GM19043 (cell line): ENCODE measurements at regions not wholly inside any gene's neighbourhood (a gene's known extent, or its start where the extent isn't known, plus 50 kb on each side); places are given as distances from the start of the nearest gene placed in this dataset.

Experiments
- ATAC-seq: cut with Tn5 transposase; IDR thresholded peaks from one replicate; pipeline ENCODE4 v1.9.1; 2021; ENCODE audit warnings: low read depth; ENCODE audit not compliant: unreplicated experiment

DNA sequence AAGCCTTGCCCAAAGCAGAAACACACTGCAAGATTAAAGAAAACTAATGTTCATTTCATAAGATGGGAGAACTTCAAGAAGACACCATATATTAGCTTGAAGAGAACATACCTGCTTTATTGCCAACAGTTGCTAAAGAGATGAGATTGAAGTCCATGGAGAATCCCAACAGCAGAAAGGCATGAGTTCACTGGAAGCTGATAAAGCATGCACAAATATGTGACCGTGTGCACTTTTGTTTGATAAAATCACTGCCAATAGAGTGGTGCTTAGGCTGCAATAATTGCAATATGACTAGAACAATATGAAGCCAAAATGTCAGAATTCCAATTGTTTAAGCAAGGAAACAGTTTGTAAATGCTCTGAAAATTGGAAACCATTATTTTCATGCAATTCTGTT lies 125.9 kb upstream of the PPARGC1A start:
- no peak for ATAC-seq

DNA sequence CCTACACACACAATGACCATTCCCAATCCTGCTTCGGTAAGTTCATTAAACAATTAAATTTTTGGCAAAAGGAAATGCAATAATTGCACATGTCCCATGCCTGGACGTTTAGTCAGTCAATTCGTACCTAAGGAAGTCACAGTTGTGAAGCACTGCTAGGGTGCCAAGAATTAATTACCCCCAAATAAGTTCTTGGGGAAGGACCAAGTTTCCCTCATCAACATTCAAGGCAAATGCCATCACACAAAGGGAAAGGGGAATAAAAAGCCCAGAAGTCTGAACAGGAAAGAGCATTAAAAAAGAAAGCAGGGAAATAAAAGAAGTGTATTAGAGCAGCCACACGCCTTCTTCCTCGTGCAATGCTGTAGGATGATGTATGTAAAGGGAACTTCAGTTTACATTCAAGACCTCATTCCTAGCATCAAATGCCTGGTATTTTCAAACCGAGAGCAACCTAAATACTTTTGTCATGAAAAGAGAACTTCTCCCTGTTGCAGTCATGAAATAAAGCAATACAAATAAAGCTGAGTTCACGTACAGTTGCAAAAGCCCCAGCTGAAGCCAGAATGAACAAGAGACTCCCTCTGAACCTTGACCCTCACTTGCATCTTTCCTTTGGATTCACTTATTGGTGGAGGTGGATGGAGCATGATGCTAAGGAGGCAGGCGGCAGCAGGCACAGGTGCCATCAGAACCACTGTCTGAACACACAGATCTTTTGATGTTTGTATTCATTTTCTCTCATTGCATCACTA lies 124.0 kb upstream of the PPARGC1A start:
- no peak for ATAC-seq

DNA sequence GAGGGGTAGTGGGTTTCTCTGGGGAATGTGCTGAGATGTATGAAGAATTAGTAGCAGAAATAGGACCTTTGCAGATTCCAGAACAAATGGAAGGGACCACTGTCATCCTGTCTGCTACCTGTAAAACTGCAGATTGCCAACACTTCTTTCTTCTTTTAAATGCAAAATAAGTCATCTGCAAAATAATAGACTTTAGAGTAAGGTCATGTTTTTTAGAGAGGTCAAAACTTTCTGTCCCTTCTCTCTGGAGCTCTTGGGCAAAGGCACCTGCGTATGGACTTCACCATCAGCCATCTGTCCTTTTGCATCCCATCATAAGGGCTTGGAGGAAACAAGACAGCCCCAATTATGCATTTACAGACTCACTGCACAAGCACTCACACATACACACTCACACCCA lies 121.1 kb upstream of the PPARGC1A start:
- ATAC-seq = no peak

DNA sequence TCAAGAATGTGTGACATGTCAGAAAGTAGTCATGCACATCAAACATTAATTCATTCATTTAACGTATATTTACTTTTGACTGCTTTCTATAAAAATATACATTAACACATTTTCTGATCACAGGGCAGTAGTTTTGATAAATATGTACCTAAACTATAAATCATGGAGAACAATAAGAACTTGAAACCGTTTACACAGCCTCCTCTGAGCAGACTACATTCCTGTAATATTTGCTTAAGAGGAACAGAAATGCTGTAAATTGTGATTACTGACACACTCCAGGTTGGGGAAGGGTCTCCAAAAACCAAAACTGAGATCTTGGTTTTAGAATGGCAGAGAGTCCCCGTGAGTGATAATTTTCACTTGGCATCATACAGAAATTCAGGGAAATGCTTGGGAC lies 120.7 kb upstream of the PPARGC1A start:
- ATAC-seq = no peak

GRCh38 chr4:24007860-24008261 lies 118.0 kb upstream of the PPARGC1A start:
- no peak for ATAC-seq

GRCh38 chr4:24006269-24006668 lies 116.4 kb upstream of the PPARGC1A start:
- no peak for ATAC-seq

DNA sequence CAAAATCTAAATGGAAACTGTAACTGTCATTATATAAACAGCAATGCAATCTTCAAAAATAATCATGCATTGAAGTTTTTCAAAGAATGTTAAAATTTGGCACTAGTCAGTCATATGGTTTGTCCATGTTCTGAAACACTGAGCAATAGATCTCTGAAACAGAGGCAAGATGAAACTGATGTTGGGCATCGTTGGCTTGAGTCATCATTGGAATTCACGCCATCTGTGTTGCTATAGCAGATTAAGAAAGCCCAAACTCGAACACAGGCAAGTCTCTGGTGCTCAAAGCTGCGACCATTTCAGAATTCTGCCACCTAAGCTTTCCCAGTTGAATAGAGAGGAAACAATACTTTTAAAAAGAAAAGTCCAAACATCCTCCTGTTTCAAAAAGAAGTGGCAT lies 114.1 kb upstream of the PPARGC1A start:
- ATAC-seq = no peak

- ATAC-seq = no peak
These were observed 113.6 kb upstream of the PPARGC1A start for GRCh38 chr4:24003496-24003895.

GRCh38 chr4:24002330-24002966 lies 112.6 kb upstream of the PPARGC1A start:
- no peak for ATAC-seq

- ATAC-seq = no peak
These were observed 111.9 kb upstream of the PPARGC1A start for GRCh38 chr4:24001486-24002329.

GRCh38 chr4:24000470-24000831 lies 110.6 kb upstream of the PPARGC1A start:
- no peak for ATAC-seq

GRCh38 chr4:23999714-24000469 lies 110.0 kb upstream of the PPARGC1A start:
- ATAC-seq = no peak

DNA sequence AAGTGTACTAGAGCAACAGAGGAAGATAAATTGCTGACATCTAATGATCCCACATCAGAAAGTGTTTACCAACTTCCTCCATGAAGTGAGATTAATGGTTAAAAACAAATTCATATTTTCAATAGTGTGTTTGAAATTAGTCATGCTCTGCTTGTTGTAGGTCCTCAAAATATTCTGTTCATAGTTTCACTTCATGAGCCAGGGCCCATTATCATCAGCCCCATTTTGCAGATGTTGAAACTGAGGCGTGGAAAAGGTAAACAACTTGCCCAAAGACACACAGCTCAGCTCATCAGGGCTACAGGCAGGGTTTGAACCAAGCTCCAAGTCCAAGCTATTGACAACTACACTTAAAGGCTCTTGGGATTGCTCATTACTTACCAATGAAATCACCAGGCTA lies 103.5 kb upstream of the PPARGC1A start:
- no peak for ATAC-seq

DNA sequence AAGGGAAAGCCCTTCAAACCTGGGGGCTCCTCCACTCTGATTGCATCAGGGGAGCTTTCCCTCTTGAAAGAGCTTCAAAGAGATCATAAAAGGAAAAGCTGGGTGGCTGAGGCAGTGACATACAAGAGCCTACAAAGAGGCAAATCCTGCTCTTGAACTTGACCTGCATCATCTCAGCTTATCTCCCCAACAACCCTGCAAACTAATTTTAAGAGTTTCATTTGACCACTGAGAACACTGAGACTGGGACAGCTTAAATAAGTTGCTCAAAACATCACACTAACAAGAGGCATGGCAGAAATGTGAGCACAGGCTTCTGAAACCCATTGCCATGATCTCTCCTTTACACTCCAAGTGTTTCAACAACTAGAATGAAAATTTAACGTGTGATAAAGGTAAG lies 101.6 kb upstream of the PPARGC1A start:
- ATAC-seq = no peak

DNA sequence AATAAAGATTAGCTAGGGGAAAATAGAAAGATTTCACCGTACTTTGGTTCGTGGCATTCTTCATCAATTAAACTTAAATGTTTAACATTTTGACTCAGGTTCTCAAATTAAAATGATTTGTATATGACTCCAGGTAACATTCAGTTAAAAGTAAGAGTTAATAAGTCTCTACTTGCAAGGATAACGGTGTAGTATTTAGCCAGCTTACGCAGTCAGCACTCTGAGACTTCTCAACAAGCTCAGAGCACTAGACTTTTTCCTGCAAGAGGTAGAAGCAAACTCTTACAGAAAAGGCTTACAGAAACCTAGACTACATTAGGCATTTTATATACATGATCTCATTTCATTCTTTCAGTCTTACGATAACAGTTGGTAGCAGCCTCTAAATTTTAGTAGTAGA lies 96.4 kb upstream of the PPARGC1A start:
- no peak for ATAC-seq

DNA sequence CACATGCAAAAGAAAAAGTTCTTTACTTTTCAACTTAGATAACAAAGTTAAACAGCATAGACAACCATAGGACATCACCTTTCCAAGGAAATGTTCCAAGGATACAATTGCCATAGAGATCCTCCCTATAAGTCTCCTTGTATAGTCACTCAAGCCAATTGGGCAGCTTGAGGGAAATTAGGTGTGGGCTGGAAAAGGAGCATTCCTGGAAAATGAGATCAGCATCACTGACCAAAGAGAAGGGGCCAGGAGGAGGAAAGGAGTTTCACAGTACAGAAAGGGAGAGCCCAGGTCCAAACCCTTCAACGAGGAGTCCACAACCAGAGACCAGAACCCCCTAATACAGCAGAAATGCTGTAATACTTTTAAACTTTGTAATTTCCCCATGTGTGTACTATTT lies 91.5 kb upstream of the PPARGC1A start:
- no peak for ATAC-seq

GRCh38 chr4:23979534-23979933 lies 89.7 kb upstream of the PPARGC1A start:
- no peak for ATAC-seq

- ATAC-seq = no peak
These were observed 88.2 kb upstream of the PPARGC1A start for GRCh38 chr4:23978002-23978401.

GRCh38 chr4:23976423-23976822 lies 86.6 kb upstream of the PPARGC1A start:
- ATAC-seq = no peak

GRCh38 chr4:23973308-23973855 lies 83.5 kb upstream of the PPARGC1A start:
- ATAC-seq = no peak

- ATAC-seq = no peak
These were observed 83.0 kb upstream of the PPARGC1A start for GRCh38 chr4:23972805-23973204.
